ENCODE measurements at regions not wholly inside any gene's neighbourhood (a gene's known extent, or its start where the extent isn't known, plus 50 kb on each side); places are given as distances from the start of the nearest gene placed in this dataset.

- TF ChIP-seq CTCF (conservative IDR thresholded peaks at IDR 0.05 in 1 of 2, IDR thresholded peaks at IDR 0.05 in 1 of 2; ENCODE audit: low read depth in 1 of 2, low read length in 2 of 2) (no peak), EZH2 (IDR thresholded peaks at IDR 0.05; ENCODE audit: low read length, missing control alignments) (no peak)
These were observed 935.0 kb upstream of the INTU start for GRCh38 chr4:126697748-126698147.

All from fibroblast of lung (primary cell).